Hindlimb muscle (tissue), 1 donor: ENCODE measurements at regions not wholly inside any gene's neighbourhood (a gene's known extent, or its start where the extent isn't known, plus 50 kb on each side); places are given as distances from the start of the nearest gene placed in this dataset.

Source experiments
- DNase-seq: peaks from one replicate; pipeline ENCODE4 v3.0.0-alpha.2; 2013

GRCh38 chr9:88326936-88327335, 61.3 kb upstream of the SPIN1 start:
- no peak for DNase-seq

- no peak for DNase-seq
These were observed 62.2 kb upstream of the SPIN1 start for GRCh38 chr9:88326015-88326414.

GRCh38 chr9:88322906-88323566, 65.2 kb upstream of the SPIN1 start:
- no peak for DNase-seq

DNA sequence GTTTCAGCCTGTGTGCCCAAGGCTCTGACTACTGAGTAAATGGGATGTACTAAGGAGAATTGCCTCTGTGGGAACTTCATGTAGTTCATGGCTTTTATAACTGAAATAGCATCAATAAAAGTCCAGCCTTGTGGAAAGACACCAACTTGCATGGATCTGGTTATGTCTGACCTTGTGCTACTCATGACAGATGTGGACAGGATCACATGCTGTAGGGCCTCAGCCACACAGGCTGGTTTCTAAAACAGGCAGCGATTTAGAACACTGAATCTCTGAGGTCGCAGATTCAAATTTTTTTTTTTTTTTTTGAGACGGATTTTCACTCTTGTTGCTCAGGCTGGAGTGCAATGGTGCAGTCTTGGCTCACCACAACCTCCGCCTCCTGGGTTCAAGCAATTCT, 66.5 kb upstream of the SPIN1 start:
- no peak for DNase-seq

DNA sequence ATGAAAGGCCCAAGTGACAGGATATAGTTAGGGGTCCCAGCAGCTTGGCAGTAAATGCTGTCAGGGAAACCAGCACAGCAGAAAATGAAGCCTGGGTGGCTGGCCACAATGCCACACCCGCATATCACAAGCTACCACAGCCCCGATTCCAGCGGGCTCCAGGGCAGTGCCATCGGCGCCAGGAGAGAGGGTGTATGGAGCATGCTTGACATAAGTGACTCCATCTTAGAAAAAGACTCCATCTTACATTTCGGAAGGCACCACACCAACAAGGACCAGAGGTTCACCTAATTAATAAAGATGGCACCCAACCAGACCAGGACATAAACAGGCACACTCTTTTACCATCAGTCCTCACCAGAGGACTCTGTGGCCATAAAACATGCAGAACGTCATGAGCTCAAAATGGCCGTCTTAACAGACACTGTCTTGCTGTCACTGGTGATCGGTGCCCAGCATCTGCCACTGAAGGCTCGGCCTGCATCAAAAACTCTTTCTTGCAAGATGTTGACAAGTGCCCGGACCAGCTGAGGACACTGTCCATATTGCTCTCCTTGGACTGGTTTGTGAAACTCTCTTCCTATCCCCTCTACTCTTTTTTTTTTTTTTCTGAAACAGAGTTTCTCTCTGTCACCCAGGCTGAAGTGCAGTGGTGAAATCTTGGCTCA, 67.4 kb upstream of the SPIN1 start:
- no peak for DNase-seq

DNA sequence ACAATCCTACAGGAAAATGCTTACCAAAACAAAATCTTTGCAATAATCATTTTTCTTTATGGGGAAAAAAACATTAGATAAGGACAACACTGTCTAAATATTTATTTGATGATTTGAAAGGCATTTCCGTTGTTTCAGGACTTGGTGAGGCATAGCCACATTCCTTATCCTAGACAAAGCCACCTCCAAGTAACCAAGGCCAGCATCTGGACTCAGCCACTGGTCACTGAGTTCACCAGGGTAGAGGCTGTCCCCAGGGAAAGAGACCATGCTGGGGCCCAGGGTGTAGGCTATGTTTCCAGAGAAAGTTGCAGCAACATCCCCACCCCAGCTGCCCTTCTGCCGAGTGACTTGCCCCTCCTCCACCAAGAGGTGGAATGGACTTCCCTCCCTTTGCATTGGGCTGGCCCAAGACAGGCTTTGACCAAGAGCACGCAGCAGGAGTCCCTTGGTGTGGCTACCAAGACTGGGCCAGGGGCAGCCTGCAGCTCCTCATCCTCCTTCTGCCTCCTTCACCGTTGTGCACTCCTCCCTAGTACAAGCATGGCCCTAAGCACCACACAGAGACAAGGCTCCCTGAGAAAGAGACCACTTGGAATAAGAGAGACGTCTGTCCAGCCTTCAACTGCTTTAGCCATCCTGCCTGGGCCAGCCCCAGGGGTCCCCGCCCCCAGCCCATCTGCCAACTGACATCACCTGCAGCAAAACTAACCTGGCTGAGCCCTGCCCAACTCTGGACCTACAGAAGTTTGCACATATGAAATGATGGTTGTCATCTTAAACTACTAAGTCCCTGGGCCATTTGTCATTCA, 68.1 kb upstream of the SPIN1 start:
- no peak for DNase-seq

DNA sequence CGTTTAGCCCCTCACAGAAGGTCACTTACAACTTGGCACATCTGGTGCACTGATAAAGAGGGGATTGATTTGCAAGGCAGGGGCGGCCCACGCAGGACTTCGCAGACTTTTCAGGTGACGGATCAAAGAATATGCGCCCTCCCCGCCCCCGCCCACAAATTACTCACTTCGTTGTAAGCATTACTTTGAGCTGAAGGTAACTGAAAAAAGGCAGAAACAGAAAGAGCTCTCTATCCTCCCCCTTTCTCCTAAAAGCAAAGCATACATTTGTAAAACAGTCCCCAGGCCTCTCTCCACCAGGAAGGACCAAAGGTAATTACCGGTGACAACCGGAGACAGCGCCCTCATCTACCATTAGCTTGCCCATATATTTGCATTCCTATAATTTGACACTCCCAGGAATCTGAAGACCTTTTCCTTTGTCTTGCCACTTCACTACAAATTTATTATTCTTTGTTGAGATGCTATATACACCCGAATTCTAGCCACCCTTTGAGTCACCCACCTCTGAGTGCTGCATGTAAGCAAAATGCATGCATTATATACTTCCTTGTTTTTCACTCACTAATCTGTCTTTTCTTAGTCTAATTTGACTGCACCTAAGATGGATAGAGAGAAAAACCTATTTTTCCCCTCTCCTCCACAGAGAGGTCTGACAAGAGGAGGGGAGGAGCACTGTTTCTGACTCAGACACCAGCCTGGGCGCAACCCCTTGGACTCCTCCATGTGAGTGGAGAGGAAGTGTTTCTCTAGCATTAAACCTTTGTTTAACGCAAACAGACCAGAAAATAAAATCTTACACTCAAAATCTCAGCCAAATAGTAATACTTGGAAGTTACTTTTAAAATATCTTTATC, 74.7 kb upstream of the SPIN1 start:
- no peak for DNase-seq

DNA sequence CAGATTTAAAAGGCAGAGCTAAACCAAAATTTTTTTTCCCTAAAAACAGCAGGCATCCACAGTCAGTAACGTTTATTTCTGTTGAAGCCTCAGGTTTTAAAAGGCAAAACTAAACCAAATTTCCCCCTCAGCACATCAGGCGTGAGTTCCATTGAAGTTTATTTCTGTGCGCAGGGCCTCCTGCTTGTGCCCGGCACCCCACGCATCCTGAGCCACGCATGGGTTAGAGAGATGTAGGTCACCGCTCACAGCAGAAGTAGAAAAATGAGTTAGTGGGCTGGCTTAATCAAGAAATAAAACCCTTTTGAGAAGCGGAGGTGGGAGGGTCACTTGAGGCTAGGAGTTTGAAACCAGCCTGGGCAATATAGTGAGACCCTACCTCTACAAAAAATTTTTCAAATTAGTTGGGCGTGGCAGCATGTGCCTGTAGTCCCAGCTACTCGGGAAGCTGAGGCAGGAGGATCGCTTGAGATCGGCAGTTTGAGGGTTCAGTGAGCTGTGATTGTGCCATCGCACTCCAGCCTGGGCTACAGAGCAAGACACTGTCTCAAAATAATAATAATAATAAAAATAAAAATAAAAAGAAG, 75.6 kb upstream of the SPIN1 start:
- no peak for DNase-seq

- DNase-seq = no peak
These were observed 76.2 kb upstream of the SPIN1 start for GRCh38 chr9:88312045-88312444.

GRCh38 chr9:88310310-88310980, 77.8 kb upstream of the SPIN1 start:
- DNase-seq = no peak

GRCh38 chr9:88308831-88309560, 79.2 kb upstream of the SPIN1 start:
- peak; percentile 28 for DNase-seq

GRCh38 chr9:88307136-88307535, 81.1 kb upstream of the SPIN1 start:
- no peak for DNase-seq

GRCh38 chr9:88303721-88304451, 84.4 kb upstream of the SPIN1 start:
- DNase-seq = no peak

DNA sequence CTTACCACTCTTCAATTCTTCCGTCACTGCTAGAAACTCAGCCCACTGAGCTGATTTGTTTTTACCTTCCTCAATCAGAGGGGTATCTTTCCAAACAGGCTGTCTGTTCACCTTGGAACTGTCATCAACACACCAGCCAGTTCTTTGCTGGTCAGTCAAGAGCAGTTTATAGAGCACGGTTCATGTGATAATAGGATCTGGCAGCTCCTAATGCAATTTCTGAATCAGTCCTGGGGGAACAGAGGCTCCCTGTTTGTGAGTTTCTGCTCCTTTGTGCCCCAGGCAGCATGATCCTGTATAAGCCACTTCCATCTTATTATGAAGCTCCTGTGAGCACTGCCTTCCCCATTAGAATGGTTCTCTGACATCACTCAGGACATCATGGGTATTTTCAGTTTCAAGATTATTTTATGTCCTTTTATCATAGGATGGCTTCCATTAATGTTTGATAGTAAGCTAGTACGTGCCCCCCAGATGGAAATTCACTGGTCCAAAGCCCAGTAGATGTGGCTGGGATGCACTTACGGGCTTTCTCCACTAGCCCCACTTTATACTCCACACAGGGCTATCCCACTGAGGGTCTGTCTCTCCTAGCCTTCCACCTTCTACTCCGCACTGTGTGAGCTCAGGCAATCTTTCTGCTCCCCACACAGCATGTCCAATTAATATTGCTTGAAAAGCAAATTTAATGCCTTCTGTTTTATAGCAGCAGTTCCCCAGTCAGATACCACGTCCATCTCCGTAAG, 85.5 kb upstream of the SPIN1 start:
- DNase-seq = no peak

GRCh38 chr9:88300556-88300955, 87.7 kb upstream of the SPIN1 start:
- no peak for DNase-seq

DNA sequence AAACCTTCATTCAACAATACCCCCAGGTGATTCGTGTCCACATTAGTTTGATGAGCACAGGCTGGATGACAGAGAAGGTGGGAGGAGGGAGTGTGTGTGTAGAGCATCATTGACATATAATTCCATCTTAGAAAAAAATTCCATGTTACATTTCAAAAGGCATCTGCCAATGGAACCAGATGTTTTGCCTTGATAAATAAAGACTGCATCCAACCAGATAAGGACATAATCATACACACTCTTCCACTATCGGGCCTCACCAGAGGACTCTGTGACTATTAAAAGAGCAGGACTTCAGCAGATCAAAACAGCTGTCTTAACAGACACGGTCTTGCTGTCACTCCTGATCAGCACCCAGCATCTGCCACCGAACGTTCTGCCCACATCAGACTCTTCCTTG, 96.4 kb upstream of the SPIN1 start:
- no peak for DNase-seq

- no peak for DNase-seq
These were observed 97.2 kb upstream of the SPIN1 start for GRCh38 chr9:88291056-88291455.

GRCh38 chr9:88289532-88289931, 98.7 kb upstream of the SPIN1 start:
- no peak for DNase-seq

- DNase-seq = no peak
These were observed 100.3 kb upstream of the SPIN1 start for GRCh38 chr9:88287972-88288371.
